Gastrocnemius medialis (tissue), 4 donors: ENCODE measurements at regions not wholly inside any gene's neighbourhood (a gene's known extent, or its start where the extent isn't known, plus 50 kb on each side); places are given as distances from the start of the nearest gene placed in this dataset.

Experiments used
- POLR2A ChIP-seq, 2 donors: fragments of 450-650 bp; IDR thresholded peaks; one replicate each; pipeline ENCODE4 v1.6.1; 2017; ENCODE audit warnings: antibody characterized with exemption in 2 of 2, mild to moderate bottlenecking in 2 of 2, moderate library complexity in 2 of 2
- TF ChIP-seq, protein P1 (sequence below), 5 experiments: fragments of 450-650 bp in 3 of 5; fragments of 200-600 bp in 2 of 5; sonication (generic) in 2 of 5; IDR thresholded peaks in 4 of 5; conservative IDR thresholded peaks in 1 of 5; 1 replicate in 4 of 5; 2 replicates in 1 of 5; pipeline ENCODE4 v1.5.1; 2016 to 2019; ENCODE audit warnings: antibody characterized with exemption in 5 of 5, mild to moderate bottlenecking in 3 of 5, moderate library complexity in 3 of 5

DNA sequence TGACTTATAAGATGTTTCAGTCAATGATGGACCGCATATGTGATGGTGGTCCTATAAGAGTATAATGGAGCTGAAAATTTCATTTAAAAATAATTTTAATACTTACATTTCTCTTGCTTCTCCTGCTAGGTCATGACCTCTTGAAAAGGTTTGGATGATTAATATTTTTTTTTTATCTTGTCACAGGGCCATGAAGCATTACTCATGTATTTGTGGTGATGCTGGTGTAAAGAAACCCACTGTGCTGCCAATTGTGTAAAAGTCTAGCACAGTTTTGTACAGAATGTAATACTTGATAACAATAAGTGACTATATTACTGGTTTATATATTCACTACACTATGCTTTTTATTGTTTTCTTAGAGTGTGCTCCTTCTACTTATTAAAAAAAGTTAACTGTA is 124.2 kb upstream of the CELF4 start:
- TF ChIP-seq, protein P1, sequence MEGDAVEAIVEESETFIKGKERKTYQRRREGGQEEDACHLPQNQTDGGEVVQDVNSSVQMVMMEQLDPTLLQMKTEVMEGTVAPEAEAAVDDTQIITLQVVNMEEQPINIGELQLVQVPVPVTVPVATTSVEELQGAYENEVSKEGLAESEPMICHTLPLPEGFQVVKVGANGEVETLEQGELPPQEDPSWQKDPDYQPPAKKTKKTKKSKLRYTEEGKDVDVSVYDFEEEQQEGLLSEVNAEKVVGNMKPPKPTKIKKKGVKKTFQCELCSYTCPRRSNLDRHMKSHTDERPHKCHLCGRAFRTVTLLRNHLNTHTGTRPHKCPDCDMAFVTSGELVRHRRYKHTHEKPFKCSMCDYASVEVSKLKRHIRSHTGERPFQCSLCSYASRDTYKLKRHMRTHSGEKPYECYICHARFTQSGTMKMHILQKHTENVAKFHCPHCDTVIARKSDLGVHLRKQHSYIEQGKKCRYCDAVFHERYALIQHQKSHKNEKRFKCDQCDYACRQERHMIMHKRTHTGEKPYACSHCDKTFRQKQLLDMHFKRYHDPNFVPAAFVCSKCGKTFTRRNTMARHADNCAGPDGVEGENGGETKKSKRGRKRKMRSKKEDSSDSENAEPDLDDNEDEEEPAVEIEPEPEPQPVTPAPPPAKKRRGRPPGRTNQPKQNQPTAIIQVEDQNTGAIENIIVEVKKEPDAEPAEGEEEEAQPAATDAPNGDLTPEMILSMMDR (IDR thresholded peaks at IDR 0.05 in 4 of 5, conservative IDR thresholded peaks at IDR 0.05 in 1 of 5): no peak
- no peak for TF ChIP-seq POLR2A (IDR thresholded peaks at IDR 0.05)
